ENCODE measurements at regions not wholly inside any gene's neighbourhood (a gene's known extent, or its start where the extent isn't known, plus 50 kb on each side); places are given as distances from the start of the nearest gene placed in this dataset.

- WGBS (ENCODE audit: insufficient coverage, low coverage, missing lambda C conversion rate): 2% methylated on average over 5 of the region's 5 CpGs
- Histone ChIP-seq H3K9me3 (replicated peaks; ENCODE audit: control insufficient read depth, insufficient read depth, low read depth, low read length) (no peaks in the 10 kb centered on the region), H3K27ac (ENCODE audit: extremely low read depth, low read depth, low read length) (no peak overlapping the region), H3K27me3 (ENCODE audit: control insufficient read depth in 2 of 2, insufficient read depth in 2 of 2, low read length in 2 of 2) (no peaks in the 10 kb centered on the region), H3K4me1 (replicated peaks in 1 of 2; ENCODE audit: control insufficient read depth in 2 of 2, insufficient read depth in 2 of 2, low read length in 2 of 2) (no peaks in the 10 kb centered on the region), H3K79me2 (ENCODE audit: control insufficient read depth, insufficient read depth, low read length) (no peaks in the 10 kb centered on the region), H3K4me3 (no peak overlapping the region), H3K9me1 (ENCODE audit: control insufficient read depth, insufficient read depth, low read length) (no peaks in the 10 kb centered on the region), H3K36me3 (ENCODE audit: control insufficient read depth, insufficient read depth, low read length) (no peaks in the 10 kb centered on the region), H4K20me1 (replicated peaks; ENCODE audit: control insufficient read depth, insufficient read depth, low read length) (no peaks in the 10 kb centered on the region), H3K9ac (ENCODE audit: insufficient read depth in 1 of 2, low read depth in 2 of 2, low read length in 2 of 2) (no peak overlapping the region), H3K4me2 (ENCODE audit: insufficient read depth, low read length) (no peak overlapping the region), H2AFZ (ENCODE audit: low read depth, low read length) (no peak overlapping the region)
- DNase-seq (ENCODE audit: extremely low read depth in 1 of 4, low spot score in 3 of 4): no peak
- intact Hi-C loops (cut with micrococcal nuclease): no loop called here
- ChIA-PET POLR2A (no interaction called here), CTCF (ENCODE audit: low intra/inter-chr PET ratio) (no interaction called here)
- no peak for TF ChIP-seq TAL1 (IDR thresholded peaks at IDR 0.05)
- no peak for TF ChIP-seq CTCF (IDR thresholded peaks at IDR 0.05 in 2 of 3, conservative IDR thresholded peaks at IDR 0.05 in 1 of 3; ENCODE audit: insufficient read depth in 2 of 3, low read depth in 1 of 3, low read length in 3 of 3)
- TF ChIP-seq NFATC3 (IDR thresholded peaks at IDR 0.05): no peak
- TF ChIP-seq HEY1 (CRISPR knock-in tag; IDR thresholded peaks at IDR 0.05; ENCODE audit: borderline replicate concordance): no peak
- TF ChIP-seq POLR2H (tag; IDR thresholded peaks at IDR 0.05; ENCODE audit: low read depth): no peak
- BruUV-seq (replicated peaks): no TSS peak
- in situ Hi-C loops (cut with MboI): no loop called here
- no peak for FAIRE-seq
- ATAC-seq: no peak
These were observed 859.6 kb downstream of the EPHA3 start for GRCh38 chr3:89966877-89967665.
